ENCODE measurements at regions not wholly inside any gene's neighbourhood (a gene's known extent, or its start where the extent isn't known, plus 50 kb on each side); places are given as distances from the start of the nearest gene placed in this dataset.

DNA sequence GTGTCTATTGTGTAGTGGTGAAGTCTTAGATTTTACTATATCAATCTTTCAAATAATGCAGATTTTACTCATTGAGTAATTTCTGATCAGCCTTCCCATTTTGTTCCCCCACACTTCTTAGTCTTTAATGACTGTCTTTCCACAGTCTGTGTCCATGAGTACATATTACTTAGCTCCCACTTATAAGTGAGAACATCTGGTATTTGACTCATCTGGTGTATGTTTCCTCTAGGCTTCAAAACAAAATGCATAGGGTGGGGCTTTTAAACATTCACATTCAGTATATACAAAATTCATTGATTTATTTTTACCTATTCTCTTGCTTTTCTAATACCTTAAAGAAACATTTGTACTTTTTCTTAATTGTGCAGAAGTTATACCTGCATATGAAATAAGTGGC is 513.0 kb downstream of the MTRR start:
- Histone ChIP-seq H3K4me1 (ENCODE audit: control insufficient read depth, insufficient read depth, low read length) (no peaks in the 10 kb centered on the region), H3K36me3 (ENCODE audit: control insufficient read depth, insufficient read depth, low read length) (no peaks in the 10 kb centered on the region), H3K9ac (ENCODE audit: low read depth, low read length) (no peak overlapping the region), H3K4me3 (ENCODE audit: low read depth, low read length) (no peak overlapping the region), H3K27me3 (ENCODE audit: control insufficient read depth, insufficient read depth, low read length) (no peaks in the 10 kb centered on the region), H3K9me3 (ENCODE audit: control insufficient read depth, insufficient read depth, low read length) (no peaks in the 10 kb centered on the region)

DNA sequence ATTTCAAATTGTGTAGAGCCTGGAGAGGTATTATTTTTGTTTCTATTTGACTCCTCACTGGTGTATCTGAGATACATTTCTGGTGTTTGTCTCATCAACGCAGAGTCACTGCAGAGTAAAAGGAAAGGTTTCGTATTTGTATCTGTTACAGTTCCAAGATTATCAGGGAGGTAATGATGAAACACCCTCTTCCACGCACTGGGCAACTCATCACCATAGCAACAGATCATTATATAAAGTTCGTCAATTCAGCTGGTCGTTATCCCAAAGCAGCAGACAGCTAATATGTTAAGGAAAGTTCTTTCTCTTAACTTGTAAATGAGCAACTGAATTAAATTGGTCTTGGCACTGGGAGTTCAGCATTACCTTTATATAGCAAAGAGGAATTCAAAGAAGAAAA is 513.5 kb downstream of the MTRR start:
- Histone ChIP-seq H3K27me3 (ENCODE audit: control insufficient read depth, insufficient read depth, low read length) (no peaks in the 10 kb centered on the region), H3K36me3 (ENCODE audit: control insufficient read depth, insufficient read depth, low read length) (no peaks in the 10 kb centered on the region), H3K4me3 (ENCODE audit: low read depth, low read length) (no peak overlapping the region), H3K9ac (ENCODE audit: low read depth, low read length) (no peak overlapping the region), H3K9me3 (ENCODE audit: control insufficient read depth, insufficient read depth, low read length) (no peaks in the 10 kb centered on the region), H3K4me1 (ENCODE audit: control insufficient read depth, insufficient read depth, low read length) (no peaks in the 10 kb centered on the region)

DNA sequence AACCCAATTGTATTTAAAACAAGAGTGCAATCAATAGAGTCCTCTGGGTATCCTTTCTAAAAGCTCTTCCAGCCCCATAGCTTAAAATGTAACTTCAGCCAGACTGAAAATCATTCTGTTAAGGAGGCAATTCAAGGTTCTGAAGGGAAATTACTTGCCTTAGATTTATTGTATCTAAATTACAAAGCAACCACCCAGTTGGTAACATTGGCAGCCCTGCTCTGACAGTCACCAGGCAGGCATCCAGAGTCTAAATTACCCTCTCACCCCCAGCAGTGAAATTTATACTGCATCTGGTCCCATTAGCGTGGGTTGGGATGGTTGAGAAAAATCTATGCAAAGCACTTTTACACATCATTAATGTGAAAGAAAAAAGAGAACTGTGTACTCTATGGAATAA is 514.7 kb downstream of the MTRR start:
- Histone ChIP-seq H3K9me3 (ENCODE audit: control insufficient read depth, insufficient read depth, low read length) (no peaks in the 10 kb centered on the region), H3K36me3 (ENCODE audit: control insufficient read depth, insufficient read depth, low read length) (no peaks in the 10 kb centered on the region), H3K9ac (ENCODE audit: low read depth, low read length) (no peak overlapping the region)

DNA sequence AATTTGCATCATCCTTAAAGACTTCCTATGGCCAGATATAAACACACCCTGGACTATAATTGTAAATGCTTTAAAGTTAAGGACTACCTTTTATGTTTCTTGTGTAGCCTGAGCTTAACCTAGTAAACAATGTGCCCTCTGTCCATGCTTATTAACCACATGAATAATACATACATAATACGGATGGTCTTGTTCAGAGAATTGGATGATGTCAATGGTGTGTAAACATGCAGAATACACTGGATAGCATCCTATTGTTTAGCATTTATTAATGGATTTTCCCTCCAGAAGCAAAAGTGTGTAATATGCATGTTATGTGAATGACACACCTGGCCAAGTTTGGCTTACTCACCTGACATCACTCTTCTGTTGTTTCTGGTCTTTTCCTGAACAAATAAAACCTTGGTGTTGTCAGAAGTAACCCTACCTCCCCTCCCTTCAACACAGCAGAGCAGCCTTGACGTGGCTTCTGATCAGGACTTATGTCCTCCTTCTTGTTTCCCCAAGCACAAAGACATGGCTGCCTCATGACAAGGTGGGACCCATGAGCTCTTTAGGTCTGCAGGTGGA is 517.9 kb downstream of the MTRR start:
- Histone ChIP-seq H3K36me3 (ENCODE audit: control insufficient read depth, insufficient read depth, low read length) (no peaks in the 10 kb centered on the region), H3K9ac (ENCODE audit: low read depth, low read length) (no peak overlapping the region)

More for the DNA sequence above, 514.7 kb downstream of the MTRR start:
- Histone ChIP-seq H3K4me1 (ENCODE audit: control insufficient read depth, insufficient read depth, low read length) (no peaks in the 10 kb centered on the region), H3K4me3 (ENCODE audit: low read depth, low read length) (no peak overlapping the region), H3K27me3 (ENCODE audit: control insufficient read depth, insufficient read depth, low read length) (no peaks in the 10 kb centered on the region)

DNA sequence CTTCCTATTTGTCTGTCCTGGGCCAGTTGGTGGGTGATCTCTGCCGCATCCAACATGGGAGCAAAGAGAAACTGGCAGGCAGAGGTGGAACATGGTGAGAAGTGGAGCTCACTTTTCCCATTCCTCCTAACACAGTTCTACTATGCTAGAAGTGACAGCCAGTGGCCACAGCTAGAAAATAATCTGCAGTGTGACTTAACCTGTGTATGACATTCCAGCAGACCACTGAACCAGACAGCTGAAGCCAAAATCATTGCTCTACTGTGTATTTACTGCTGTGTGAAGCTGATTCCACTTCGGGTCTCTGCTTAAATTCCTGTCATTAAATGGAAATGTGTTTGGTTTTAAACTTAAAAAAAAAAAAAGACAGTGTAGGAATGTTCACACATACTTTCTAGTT is 523.0 kb downstream of the MTRR start:
- Histone ChIP-seq H3K9ac (ENCODE audit: low read depth, low read length) (no peak overlapping the region), H3K9me3 (ENCODE audit: control insufficient read depth, insufficient read depth, low read length) (no peaks in the 10 kb centered on the region), H3K4me1 (ENCODE audit: control insufficient read depth, insufficient read depth, low read length) (no peaks in the 10 kb centered on the region), H3K27me3 (ENCODE audit: control insufficient read depth, insufficient read depth, low read length) (no peaks in the 10 kb centered on the region), H3K4me3 (ENCODE audit: low read depth, low read length) (no peak overlapping the region), H3K36me3 (ENCODE audit: control insufficient read depth, insufficient read depth, low read length) (no peaks in the 10 kb centered on the region)

More for the DNA sequence above, 517.9 kb downstream of the MTRR start:
- H3K27me3 ChIP-seq (ENCODE audit: control insufficient read depth, insufficient read depth, low read length) = no peaks in the 10 kb centered on the region
- H3K4me3 ChIP-seq (ENCODE audit: low read depth, low read length) = no peak overlapping the region
- H3K4me1 ChIP-seq (ENCODE audit: control insufficient read depth, insufficient read depth, low read length) = no peaks in the 10 kb centered on the region
- no peaks in the 10 kb centered on the region for H3K9me3 ChIP-seq (ENCODE audit: control insufficient read depth, insufficient read depth, low read length)

DNA sequence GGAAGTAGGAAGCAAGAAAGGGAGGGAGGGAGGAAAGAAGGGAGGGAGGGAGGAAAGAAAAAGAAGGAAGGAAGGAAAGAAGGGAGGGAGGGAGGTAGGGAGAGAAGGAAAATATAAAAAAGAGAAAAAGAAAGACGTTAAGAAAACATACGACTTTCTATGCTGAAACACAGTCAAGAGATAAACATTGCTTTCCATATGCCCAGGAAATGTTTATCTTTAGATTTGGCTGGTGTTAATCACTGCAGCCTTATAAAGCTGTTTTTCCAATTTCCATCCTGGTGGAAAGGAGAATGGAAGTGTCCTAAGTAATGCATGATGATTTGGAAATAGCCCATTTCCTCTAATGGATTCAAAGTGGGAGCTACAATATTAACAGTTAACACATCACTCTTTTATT is 524.3 kb downstream of the MTRR start:
- H3K9ac ChIP-seq (ENCODE audit: low read depth, low read length) = no peak overlapping the region
- no peaks in the 10 kb centered on the region for H3K36me3 ChIP-seq (ENCODE audit: control insufficient read depth, insufficient read depth, low read length)
- no peaks in the 10 kb centered on the region for H3K9me3 ChIP-seq (ENCODE audit: control insufficient read depth, insufficient read depth, low read length)
- H3K27me3 ChIP-seq (ENCODE audit: control insufficient read depth, insufficient read depth, low read length) = no peaks in the 10 kb centered on the region
- no peak overlapping the region for H3K4me3 ChIP-seq (ENCODE audit: low read depth, low read length)
- no peaks in the 10 kb centered on the region for H3K4me1 ChIP-seq (ENCODE audit: control insufficient read depth, insufficient read depth, low read length)

DNA sequence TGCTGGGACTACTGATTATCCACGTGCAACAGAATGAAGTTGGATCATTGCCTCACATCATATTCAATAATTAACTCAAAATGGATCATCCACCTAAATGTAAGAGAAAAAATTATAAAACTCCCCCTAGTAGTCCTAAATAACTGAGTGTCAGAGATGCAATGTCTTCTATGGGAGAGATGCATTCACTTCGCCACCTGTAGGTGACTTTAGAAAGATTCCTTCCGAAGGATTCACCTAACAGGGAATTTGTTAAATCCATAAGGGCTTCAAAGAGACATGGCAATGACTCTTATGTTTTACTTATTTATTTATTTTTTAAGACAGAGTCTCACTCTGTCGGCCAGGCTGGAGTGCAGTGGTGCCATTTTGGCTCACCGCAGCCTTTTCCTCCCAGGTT is 526.0 kb downstream of the MTRR start:
- Histone ChIP-seq H3K4me1 (ENCODE audit: control insufficient read depth, insufficient read depth, low read length) (no peaks in the 10 kb centered on the region), H3K9me3 (ENCODE audit: control insufficient read depth, insufficient read depth, low read length) (no peaks in the 10 kb centered on the region), H3K27me3 (ENCODE audit: control insufficient read depth, insufficient read depth, low read length) (no peaks in the 10 kb centered on the region), H3K9ac (ENCODE audit: low read depth, low read length) (no peak overlapping the region), H3K36me3 (ENCODE audit: control insufficient read depth, insufficient read depth, low read length) (no peaks in the 10 kb centered on the region), H3K4me3 (ENCODE audit: low read depth, low read length) (no peak overlapping the region)

DNA sequence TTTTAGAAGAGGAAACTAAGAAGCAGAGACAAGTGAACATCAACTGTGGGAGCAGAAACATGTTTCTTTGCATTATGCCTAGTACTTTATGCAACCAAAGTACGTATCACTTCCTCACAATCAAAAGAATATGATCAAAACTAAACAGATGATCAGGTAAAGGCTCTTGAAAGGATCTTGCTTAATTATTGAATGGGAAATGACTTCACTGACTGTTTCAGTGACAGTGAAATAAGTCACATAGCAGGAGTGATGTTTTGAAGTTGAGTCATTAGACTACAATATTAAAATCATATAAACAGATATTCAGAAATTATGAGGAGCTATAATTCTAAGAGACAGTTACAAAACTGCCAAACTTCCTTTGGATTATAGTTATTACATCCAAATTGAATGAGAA is 527.3 kb downstream of the MTRR start:
- Histone ChIP-seq H3K36me3 (ENCODE audit: control insufficient read depth, insufficient read depth, low read length) (no peaks in the 10 kb centered on the region), H3K9ac (ENCODE audit: low read depth, low read length) (no peak overlapping the region), H3K4me1 (ENCODE audit: control insufficient read depth, insufficient read depth, low read length) (no peaks in the 10 kb centered on the region), H3K4me3 (ENCODE audit: low read depth, low read length) (no peak overlapping the region), H3K9me3 (ENCODE audit: control insufficient read depth, insufficient read depth, low read length) (no peaks in the 10 kb centered on the region), H3K27me3 (ENCODE audit: control insufficient read depth, insufficient read depth, low read length) (no peaks in the 10 kb centered on the region)

DNA sequence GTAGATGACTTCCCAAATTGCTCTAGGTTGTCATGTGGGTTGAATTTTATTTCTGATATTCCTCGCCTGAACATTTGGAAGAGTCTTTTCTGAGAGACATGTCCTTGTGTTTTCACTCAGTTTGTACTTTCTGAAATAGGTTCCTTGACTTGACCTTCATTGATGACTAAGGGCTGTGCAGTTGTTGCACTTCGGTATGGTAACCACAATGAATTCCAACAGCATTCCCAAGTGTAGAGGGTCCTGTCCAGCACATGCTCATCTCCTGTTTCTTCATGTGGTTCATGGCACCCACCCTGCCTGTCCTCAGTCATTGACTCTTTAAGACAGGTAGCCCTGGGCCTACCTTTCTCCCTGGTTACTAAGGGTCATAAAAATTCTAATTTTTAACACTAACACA is 527.8 kb downstream of the MTRR start:
- Histone ChIP-seq H3K4me3 (ENCODE audit: low read depth, low read length) (no peak overlapping the region), H3K36me3 (ENCODE audit: control insufficient read depth, insufficient read depth, low read length) (no peaks in the 10 kb centered on the region), H3K9me3 (ENCODE audit: control insufficient read depth, insufficient read depth, low read length) (no peaks in the 10 kb centered on the region), H3K9ac (ENCODE audit: low read depth, low read length) (no peak overlapping the region), H3K4me1 (ENCODE audit: control insufficient read depth, insufficient read depth, low read length) (no peaks in the 10 kb centered on the region), H3K27me3 (ENCODE audit: control insufficient read depth, insufficient read depth, low read length) (no peaks in the 10 kb centered on the region)

DNA sequence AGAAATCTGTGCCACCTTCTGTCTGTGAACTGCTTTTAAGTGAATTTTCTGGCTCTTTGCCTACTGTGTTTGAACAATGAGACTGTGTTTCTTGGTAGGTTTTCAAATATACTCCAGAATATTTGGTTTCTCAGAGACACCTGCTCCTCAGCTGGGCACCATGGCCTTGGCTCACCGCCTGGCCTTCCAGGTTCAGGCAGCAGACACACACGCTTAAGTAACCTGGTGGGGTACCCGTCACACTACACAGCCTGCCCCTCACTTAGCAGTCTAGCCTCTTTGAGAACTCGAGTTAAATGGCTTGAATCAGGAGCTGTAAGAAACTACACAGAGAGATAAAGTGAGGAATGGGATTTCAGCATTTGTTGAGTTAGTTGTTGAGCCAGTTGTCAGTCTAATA is 530.5 kb downstream of the MTRR start:
- no peaks in the 10 kb centered on the region for H3K4me1 ChIP-seq (ENCODE audit: control insufficient read depth, insufficient read depth, low read length)
- H3K9ac ChIP-seq (ENCODE audit: low read depth, low read length) = no peak overlapping the region
- H3K36me3 ChIP-seq (ENCODE audit: control insufficient read depth, insufficient read depth, low read length) = no peaks in the 10 kb centered on the region
- no peaks in the 10 kb centered on the region for H3K9me3 ChIP-seq (ENCODE audit: control insufficient read depth, insufficient read depth, low read length)
- H3K4me3 ChIP-seq (ENCODE audit: low read depth, low read length) = no peak overlapping the region
- H3K27me3 ChIP-seq (ENCODE audit: control insufficient read depth, insufficient read depth, low read length) = no peaks in the 10 kb centered on the region

DNA sequence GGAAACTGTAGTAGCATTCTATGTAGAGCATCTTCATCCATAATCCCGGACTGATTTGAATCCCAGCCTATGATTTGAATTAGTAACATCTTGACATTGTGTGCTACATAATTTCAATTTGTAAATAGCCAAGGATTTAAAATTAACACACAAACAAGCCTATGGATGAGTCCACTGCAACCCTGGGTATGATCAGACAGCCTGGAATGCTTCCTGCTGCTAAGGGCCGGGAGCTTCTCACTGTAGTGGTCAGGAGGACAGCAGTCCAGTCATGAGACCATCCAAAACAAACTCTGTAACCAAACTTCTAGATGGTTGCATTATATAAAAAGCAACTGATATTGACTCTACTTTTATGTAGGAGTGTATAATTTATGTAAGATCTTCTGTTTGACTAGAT is 539.3 kb downstream of the MTRR start:
- Histone ChIP-seq H3K4me3 (ENCODE audit: low read depth, low read length) (no peak overlapping the region), H3K9me3 (ENCODE audit: control insufficient read depth, insufficient read depth, low read length) (no peaks in the 10 kb centered on the region), H3K4me1 (ENCODE audit: control insufficient read depth, insufficient read depth, low read length) (no peaks in the 10 kb centered on the region), H3K9ac (ENCODE audit: low read depth, low read length) (no peak overlapping the region), H3K36me3 (ENCODE audit: control insufficient read depth, insufficient read depth, low read length) (no peaks in the 10 kb centered on the region), H3K27me3 (ENCODE audit: control insufficient read depth, insufficient read depth, low read length) (no peaks in the 10 kb centered on the region)

DNA sequence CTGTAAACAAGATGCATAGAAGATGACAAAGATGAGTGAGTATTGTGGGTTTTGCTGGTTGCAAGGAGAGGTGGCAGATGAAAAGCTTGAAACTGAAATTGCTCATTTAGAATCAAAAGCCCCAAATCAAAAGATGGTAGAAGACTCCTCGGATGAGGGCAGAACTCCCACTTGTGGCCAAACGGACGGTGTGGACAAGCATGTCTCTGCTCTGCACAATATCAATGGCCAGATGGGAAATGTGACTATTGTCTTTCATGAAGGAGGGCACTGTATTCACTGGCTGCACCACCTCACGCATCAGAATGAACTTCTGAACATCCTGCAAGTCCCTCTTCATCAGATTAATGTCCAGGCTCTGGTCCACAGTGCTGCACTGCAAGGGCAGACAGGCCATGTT is 541.7 kb downstream of the MTRR start:
- Histone ChIP-seq H3K9ac (ENCODE audit: low read depth, low read length) (no peak overlapping the region), H3K9me3 (ENCODE audit: control insufficient read depth, insufficient read depth, low read length) (no peaks in the 10 kb centered on the region), H3K36me3 (ENCODE audit: control insufficient read depth, insufficient read depth, low read length) (no peaks in the 10 kb centered on the region), H3K27me3 (ENCODE audit: control insufficient read depth, insufficient read depth, low read length) (no peaks in the 10 kb centered on the region), H3K4me3 (ENCODE audit: low read depth, low read length) (no peak overlapping the region), H3K4me1 (ENCODE audit: control insufficient read depth, insufficient read depth, low read length) (no peaks in the 10 kb centered on the region)

DNA sequence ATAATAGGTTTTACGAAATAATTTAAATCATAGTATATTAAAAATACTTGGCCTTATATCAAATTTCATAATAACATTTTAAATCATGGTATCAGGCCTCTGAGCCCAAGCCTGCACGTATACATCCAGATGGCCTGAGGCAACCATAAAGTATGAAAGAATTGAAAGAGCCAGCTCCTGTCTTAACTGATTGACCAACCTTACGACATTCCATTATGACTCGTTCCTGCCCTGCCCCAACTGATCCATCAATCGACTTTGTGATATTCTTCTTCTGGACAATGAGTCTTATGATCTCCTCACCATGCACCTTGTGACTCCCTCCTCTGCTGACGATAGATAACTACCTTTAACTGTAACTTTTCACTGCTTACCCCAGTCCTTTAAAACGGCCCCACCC is 545.0 kb downstream of the MTRR start:
- Histone ChIP-seq H3K27me3 (ENCODE audit: control insufficient read depth, insufficient read depth, low read length) (no peaks in the 10 kb centered on the region), H3K9me3 (ENCODE audit: control insufficient read depth, insufficient read depth, low read length) (no peaks in the 10 kb centered on the region), H3K4me3 (ENCODE audit: low read depth, low read length) (no peak overlapping the region), H3K4me1 (ENCODE audit: control insufficient read depth, insufficient read depth, low read length) (no peaks in the 10 kb centered on the region), H3K9ac (ENCODE audit: low read depth, low read length) (no peak overlapping the region), H3K36me3 (ENCODE audit: control insufficient read depth, insufficient read depth, low read length) (no peaks in the 10 kb centered on the region)
